ENCODE measurements at regions not wholly inside any gene's neighbourhood (a gene's known extent, or its start where the extent isn't known, plus 50 kb on each side); places are given as distances from the start of the nearest gene placed in this dataset.

DNA sequence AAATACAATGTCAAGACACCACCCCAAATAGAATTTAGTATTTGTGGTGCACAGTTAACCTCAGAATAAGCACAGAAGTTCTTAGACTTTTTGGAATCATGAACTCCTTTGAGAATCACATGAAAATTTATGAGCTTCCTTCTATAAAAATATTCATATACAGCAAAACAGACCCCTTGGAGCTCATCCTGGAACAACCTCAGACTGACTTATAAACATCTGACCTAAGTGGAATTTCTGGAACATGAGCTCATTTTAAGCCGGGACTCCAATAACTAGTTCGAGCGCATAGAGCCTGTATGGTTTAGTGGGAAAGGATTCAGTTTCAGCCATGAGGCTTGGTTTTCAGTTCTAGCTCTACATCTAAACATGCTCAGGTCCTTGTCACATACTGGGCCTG is 192.3 kb downstream of the DEPDC1B start:
- TF ChIP-seq, protein P1, sequence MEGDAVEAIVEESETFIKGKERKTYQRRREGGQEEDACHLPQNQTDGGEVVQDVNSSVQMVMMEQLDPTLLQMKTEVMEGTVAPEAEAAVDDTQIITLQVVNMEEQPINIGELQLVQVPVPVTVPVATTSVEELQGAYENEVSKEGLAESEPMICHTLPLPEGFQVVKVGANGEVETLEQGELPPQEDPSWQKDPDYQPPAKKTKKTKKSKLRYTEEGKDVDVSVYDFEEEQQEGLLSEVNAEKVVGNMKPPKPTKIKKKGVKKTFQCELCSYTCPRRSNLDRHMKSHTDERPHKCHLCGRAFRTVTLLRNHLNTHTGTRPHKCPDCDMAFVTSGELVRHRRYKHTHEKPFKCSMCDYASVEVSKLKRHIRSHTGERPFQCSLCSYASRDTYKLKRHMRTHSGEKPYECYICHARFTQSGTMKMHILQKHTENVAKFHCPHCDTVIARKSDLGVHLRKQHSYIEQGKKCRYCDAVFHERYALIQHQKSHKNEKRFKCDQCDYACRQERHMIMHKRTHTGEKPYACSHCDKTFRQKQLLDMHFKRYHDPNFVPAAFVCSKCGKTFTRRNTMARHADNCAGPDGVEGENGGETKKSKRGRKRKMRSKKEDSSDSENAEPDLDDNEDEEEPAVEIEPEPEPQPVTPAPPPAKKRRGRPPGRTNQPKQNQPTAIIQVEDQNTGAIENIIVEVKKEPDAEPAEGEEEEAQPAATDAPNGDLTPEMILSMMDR (IDR thresholded peaks at IDR 0.05) = no peak
- TF ChIP-seq POLR2A (IDR thresholded peaks at IDR 0.05) = no peak
